H9 (cell line): ENCODE measurements at regions not wholly inside any gene's neighbourhood (a gene's known extent, or its start where the extent isn't known, plus 50 kb on each side); places are given as distances from the start of the nearest gene placed in this dataset.

Experiments
- DNase-seq: peaks from one replicate; pipeline ENCODE4 v3.0.0-alpha.2; 2017
- H2AFZ ChIP-seq: one replicate; pipeline ENCODE4 v1.6.1; 2013; ENCODE audit warnings: mild to moderate bottlenecking, low read length, control low read depth, moderate library complexity
- H2AK5ac ChIP-seq: 2 replicates; pipeline ENCODE4 v1.6.1; 2013; ENCODE audit warnings: low read length, control low read depth, mixed read lengths; ENCODE audit not compliant: insufficient read length
- H2BK120ac ChIP-seq: one replicate; pipeline ENCODE4 v1.6.1; 2013; ENCODE audit warnings: low read depth, mild to moderate bottlenecking, low read length, control low read depth, inconsistent platforms; ENCODE audit not compliant: poor library complexity, severe bottlenecking
- H2BK12ac ChIP-seq: 2 replicates; pipeline ENCODE4 v1.6.1; 2013; ENCODE audit warnings: low read length, control low read depth, mixed read lengths, low read depth; ENCODE audit not compliant: insufficient read length
- H2BK15ac ChIP-seq: 2 replicates; pipeline ENCODE4 v1.6.1; 2013; ENCODE audit warnings: low read depth, low read length, control low read depth
- H2BK20ac ChIP-seq: one replicate; pipeline ENCODE4 v1.6.1; 2013; ENCODE audit warnings: low read depth, mild to moderate bottlenecking, low read length, control low read depth, inconsistent platforms; ENCODE audit not compliant: poor library complexity, severe bottlenecking
- H2BK5ac ChIP-seq: 2 replicates; pipeline ENCODE4 v1.6.1; 2013; ENCODE audit warnings: low read length, control low read depth, mixed read lengths; ENCODE audit not compliant: insufficient read length
- H3K14ac ChIP-seq: 2 replicates; pipeline ENCODE4 v1.6.1; 2013; ENCODE audit warnings: low read length, control low read depth; ENCODE audit not compliant: insufficient read depth
- H3K18ac ChIP-seq: 2 replicates; pipeline ENCODE4 v1.6.1; 2013; ENCODE audit warnings: low read depth, mild to moderate bottlenecking, mixed read lengths, low read length, control low read depth; ENCODE audit not compliant: insufficient read length
- H3K23ac ChIP-seq: 2 replicates; pipeline ENCODE4 v1.6.1; 2013; ENCODE audit warnings: low read length, control low read depth, mixed read lengths, low read depth; ENCODE audit not compliant: insufficient read length
- H3K23me2 ChIP-seq: 2 replicates; pipeline ENCODE4 v1.6.1; 2013; ENCODE audit warnings: low read depth, mild to moderate bottlenecking, mixed read lengths, low read length, control low read depth; ENCODE audit not compliant: insufficient read length, poor library complexity, severe bottlenecking
- H3K27ac ChIP-seq: 2 replicates; pipeline ENCODE4 v1.5.1; 2013; ENCODE audit warnings: low read length, control low read depth, mixed read lengths, low read depth; ENCODE audit not compliant: insufficient read length
- H3K27me3 ChIP-seq: 2 replicates; pipeline ENCODE4 v1.6.1; 2013; ENCODE audit warnings: low read length, control low read depth, inconsistent platforms; ENCODE audit not compliant: insufficient read depth
- H3K4ac ChIP-seq: 2 replicates; pipeline ENCODE4 v1.6.1; 2013; ENCODE audit warnings: low read depth, mild to moderate bottlenecking, control low read depth, inconsistent platforms, low read length, moderate library complexity
- H3K4me1 ChIP-seq: 2 replicates; pipeline ENCODE4 v1.6.1; 2013; ENCODE audit warnings: low read length, control low read depth, inconsistent platforms; ENCODE audit not compliant: insufficient read depth
- H3K4me2 ChIP-seq: 2 replicates; pipeline ENCODE4 v1.6.1; 2013; ENCODE audit warnings: low read length, control low read depth, mixed read lengths; ENCODE audit not compliant: insufficient read length, insufficient read depth
- H3K56ac ChIP-seq: 2 replicates; pipeline ENCODE4 v1.6.1; 2013; ENCODE audit warnings: low read depth, mild to moderate bottlenecking, mixed read lengths, low read length, control low read depth; ENCODE audit not compliant: insufficient read length
- H3K79me1 ChIP-seq: 2 replicates; pipeline ENCODE4 v1.6.1; 2013; ENCODE audit warnings: low read depth, mild to moderate bottlenecking, moderate library complexity, low read length, control low read depth, inconsistent platforms; ENCODE audit not compliant: insufficient read depth, poor library complexity, severe bottlenecking
- H3K79me2 ChIP-seq: 2 replicates; pipeline ENCODE4 v1.6.1; 2013; ENCODE audit warnings: low read length, control low read depth, inconsistent platforms; ENCODE audit not compliant: insufficient read depth
- H3K9ac ChIP-seq: 2 replicates; pipeline ENCODE4 v1.6.1; 2013; ENCODE audit warnings: low read length, control low read depth, mixed read lengths; ENCODE audit not compliant: insufficient read length; ENCODE audit errors: extremely low read depth
- H3K9me3 ChIP-seq: one replicate; pipeline ENCODE4 v1.6.1; 2013; ENCODE audit warnings: low read depth, low read length, inconsistent platforms; ENCODE audit not compliant: control insufficient read depth
- H3T11ph ChIP-seq: one replicate; pipeline ENCODE4 v1.6.1; 2013; ENCODE audit warnings: mild to moderate bottlenecking, low read length, control low read depth, inconsistent platforms
- H4K20me1 ChIP-seq: one replicate; pipeline ENCODE4 v1.6.1; 2013; ENCODE audit not compliant: control insufficient read depth, insufficient read length, insufficient read depth
- H4K5ac ChIP-seq: 2 replicates; pipeline ENCODE4 v1.6.1; 2013; ENCODE audit warnings: low read depth, mild to moderate bottlenecking, mixed read lengths, low read length, control low read depth; ENCODE audit not compliant: insufficient read length
- H4K8ac ChIP-seq: replicated peaks from 2 replicates; pipeline ENCODE4 v1.6.1; 2013; ENCODE audit warnings: low read length, control low read depth, mixed read lengths, low read depth; ENCODE audit not compliant: insufficient read length
- H4K91ac ChIP-seq: 2 replicates; pipeline ENCODE4 v1.6.1; 2013; ENCODE audit warnings: low read depth, mild to moderate bottlenecking, moderate library complexity, mixed read lengths, low read length, control low read depth; ENCODE audit not compliant: insufficient read length
- H3K27ac Mint-ChIP-seq, 3 experiments: 2 replicates in 2 of 3; 3 replicates in 1 of 3; pipeline ENCODE4 v1.8.0; 2020 to 2021; ENCODE audit warnings: mixed read lengths in 3 of 3, mild to moderate bottlenecking in 1 of 3, moderate library complexity in 1 of 3
- H3K27me3 Mint-ChIP-seq: 2 replicates; pipeline ENCODE4 v1.8.0; 2021; ENCODE audit warnings: low read depth, mild to moderate bottlenecking, moderate library complexity, mixed read lengths
- H3K36me3 Mint-ChIP-seq, 3 experiments: 2 replicates in 2 of 3; 3 replicates in 1 of 3; pipeline ENCODE4 v1.8.0; 2020 to 2021; ENCODE audit warnings: low read depth in 3 of 3, mixed read lengths in 3 of 3; ENCODE audit not compliant: insufficient read depth in 1 of 3
- H3K4me1 Mint-ChIP-seq, 2 experiments: 2 replicates each; pipeline ENCODE4 v1.8.0; 2020; ENCODE audit warnings: mixed read lengths in 2 of 2
- H3K4me3 Mint-ChIP-seq, 2 experiments: 2 replicates in 1 of 2; 3 replicates in 1 of 2; pipeline ENCODE4 v1.8.0; 2020 to 2021; ENCODE audit warnings: mild to moderate bottlenecking in 2 of 2, mixed read lengths in 2 of 2, moderate library complexity in 1 of 2
- H3K9me3 Mint-ChIP-seq, 2 experiments: 2 replicates in 1 of 2; 3 replicates in 1 of 2; pipeline ENCODE4 v1.8.0; 2020; ENCODE audit warnings: mild to moderate bottlenecking in 2 of 2, mixed read lengths in 2 of 2, moderate library complexity in 1 of 2
- CTCF ChIP-seq: fragments of 200-600 bp; sonication (generic); conservative IDR thresholded peaks from 3 replicates; pipeline ENCODE4 v1.8.0; 2021; ENCODE audit warnings: antibody characterized with exemption, mild to moderate bottlenecking

GRCh38 chr12:74656251-74656650 lies 118.6 kb downstream of the ATXN7L3B start:
- no peak overlapping the region for H3K4me3 Mint-ChIP-seq
- H4K91ac ChIP-seq: no peak overlapping the region
- H3K4me1 Mint-ChIP-seq: no peaks in the 10 kb centered on the region; a peak in 1 of 4 replicates
- no peaks in the 10 kb centered on the region for H3K4me1 ChIP-seq
- no peak overlapping the region for H3K4ac ChIP-seq
- no peaks in the 10 kb centered on the region for H3K27me3 ChIP-seq
- H3K27ac ChIP-seq: no peak overlapping the region
- H2AFZ ChIP-seq: no peak overlapping the region
- H3K9ac ChIP-seq: no peak overlapping the region
- DNase-seq: no peak
- no peak for TF ChIP-seq CTCF
- no peak overlapping the region for H4K5ac ChIP-seq
- H2BK20ac ChIP-seq: no peak overlapping the region
- peaks cover 0 to 10% (median 0%) of the 10 kb centered on the region in 3 experiments; a peak in 3 of 7 replicates for H3K36me3 Mint-ChIP-seq
- H3K14ac ChIP-seq: no peak overlapping the region
- H3K9me3 Mint-ChIP-seq: peaks cover 5 to 8% of the 10 kb centered on the region in 2 experiments; a peak in 3 of 5 replicates
- no peak overlapping the region for H2AK5ac ChIP-seq
- H2BK5ac ChIP-seq: no peak overlapping the region
- no peaks in the 10 kb centered on the region for H4K20me1 ChIP-seq
- no peak overlapping the region for H2BK12ac ChIP-seq
- H3K9me3 ChIP-seq: no peaks in the 10 kb centered on the region
- no peak overlapping the region for H2BK120ac ChIP-seq
- H3K56ac ChIP-seq: no peak overlapping the region
- no peaks in the 10 kb centered on the region for H3K79me1 ChIP-seq
- no peak overlapping the region for H3K18ac ChIP-seq
- H3K79me2 ChIP-seq: no peaks in the 10 kb centered on the region
- H3K27me3 Mint-ChIP-seq: no peaks in the 10 kb centered on the region; the same call in none of the 2 replicates
- H2BK15ac ChIP-seq: no peak overlapping the region
- H3K27ac Mint-ChIP-seq: no peak overlapping the region
- H3K23ac ChIP-seq: no peak overlapping the region
- no peak overlapping the region for H3T11ph ChIP-seq
- no peak overlapping the region for H3K4me2 ChIP-seq
- H3K23me2 ChIP-seq: no peaks in the 10 kb centered on the region
- H4K8ac ChIP-seq: no peak overlapping the region
